H1 (cell line): ENCODE measurements at regions not wholly inside any gene's neighbourhood (a gene's known extent, or its start where the extent isn't known, plus 50 kb on each side); places are given as distances from the start of the nearest gene placed in this dataset.

Experiments
- CTCF ChIA-PET: fragments of 300-600 bp; sonication (Branson Sonifier 250); formaldehyde crosslinking; loops from one replicate; lab custom pipeline; 2021; ENCODE audit not compliant: partially characterized antibody; lab: Charles Lee
- POLR2A ChIA-PET: fragments of 300-600 bp; sonication (Branson Sonifier 250); formaldehyde crosslinking; loops from one replicate; lab custom pipeline; 2021; ENCODE audit warnings: inconsistent platforms; ENCODE audit not compliant: partially characterized antibody; lab: Charles Lee
- DNase-seq, 2 experiments: peaks; one replicate each; pipeline versions ENCODE4 v3.0.0 to v3.0.0-alpha.2; 2010 to 2022; ENCODE audit warnings: low spot score in 2 of 2, low read depth in 1 of 2, mixed read lengths in 1 of 2
- FAIRE-seq: peaks from 2 replicates; lab custom pipeline; 2011; peaks lifted over from hg19 to GRCh38; lab: Jason Lieb, UNC
- H2AFZ ChIP-seq: 2 replicates; pipeline ENCODE4 v1.8.1; 2012; ENCODE audit warnings: low read length, inconsistent platforms
- H2AK5ac ChIP-seq: 2 replicates; pipeline ENCODE4 v1.6.1; 2013; ENCODE audit warnings: low read depth, low read length
- H2BK120ac ChIP-seq: replicated peaks from 2 replicates; pipeline ENCODE3; 2013; ENCODE audit warnings: low read depth, low read length, inconsistent platforms
- H2BK12ac ChIP-seq: 2 replicates; pipeline ENCODE4 v1.6.1; 2013; ENCODE audit warnings: low read depth, low read length
- H2BK15ac ChIP-seq: 2 replicates; pipeline ENCODE4 v1.6.1; 2013; ENCODE audit warnings: low read length
- H2BK20ac ChIP-seq: 2 replicates; pipeline ENCODE4 v1.6.1; 2013; ENCODE audit warnings: low read length
- H2BK5ac ChIP-seq: 2 replicates; pipeline ENCODE4 v1.6.1; 2013; ENCODE audit warnings: low read depth, low read length
- H3K14ac ChIP-seq: 2 replicates; pipeline ENCODE4 v1.6.1; 2013; ENCODE audit warnings: inconsistent platforms; ENCODE audit not compliant: insufficient read length
- H3K18ac ChIP-seq: 2 replicates; pipeline ENCODE4 v1.6.1; 2013; ENCODE audit warnings: low read length; ENCODE audit errors: extremely low read depth
- H3K23ac ChIP-seq: 2 replicates; pipeline ENCODE4 v1.6.1; 2013; ENCODE audit warnings: inconsistent platforms; ENCODE audit not compliant: insufficient read length
- H3K23me2 ChIP-seq: 2 replicates; pipeline ENCODE4 v1.6.1; 2013; ENCODE audit warnings: low read depth, low read length
- H3K27ac ChIP-seq: 2 replicates; pipeline ENCODE4 v1.6.1; 2011; ENCODE audit warnings: low read depth, low read length, inconsistent platforms
- H3K27me3 ChIP-seq, 4 experiments: replicated peaks in 1 of 4; 1 replicate in 1 of 4; 2 replicates in 3 of 4; pipeline versions ENCODE4 v1.6.1 to v1.8.1; 2011 to 2013; ENCODE audit warnings: low read length in 3 of 4, mild to moderate bottlenecking in 3 of 4, inconsistent platforms in 2 of 4, mixed read lengths in 2 of 4, moderate library complexity in 1 of 4; ENCODE audit not compliant: control insufficient read depth in 3 of 4, insufficient read depth in 3 of 4; ENCODE audit errors: extremely low read depth in 1 of 4
- H3K36me3 ChIP-seq, 4 experiments: 2 replicates each; pipeline versions ENCODE4 v1.6.1 to v1.8.1; 2011 to 2013; ENCODE audit warnings: mild to moderate bottlenecking in 4 of 4, low read length in 3 of 4, moderate library complexity in 2 of 4, control low read depth in 1 of 4, inconsistent platforms in 1 of 4; ENCODE audit not compliant: insufficient read depth in 4 of 4, control insufficient read depth in 2 of 4
- H3K4ac ChIP-seq: replicated peaks from 2 replicates; pipeline ENCODE3; 2013; ENCODE audit warnings: low read length, low read depth, mixed read lengths, inconsistent platforms; ENCODE audit not compliant: insufficient read length
- H3K4me1 ChIP-seq, 4 experiments: replicated peaks in 1 of 4; 1 replicate in 1 of 4; 2 replicates in 3 of 4; pipeline versions ENCODE4 v1.6.1 to v1.8.1; 2011 to 2013; ENCODE audit warnings: low read length in 3 of 4, inconsistent platforms in 2 of 4, mixed read lengths in 1 of 4; ENCODE audit not compliant: insufficient read depth in 4 of 4, control insufficient read depth in 3 of 4
- H3K4me2 ChIP-seq, 2 experiments: 2 replicates each; pipeline versions ENCODE4 v1.6.1 to v1.8.1; 2011 to 2013; ENCODE audit warnings: low read depth in 2 of 2, low read length in 2 of 2, control low read depth in 1 of 2, inconsistent platforms in 1 of 2, mild to moderate bottlenecking in 1 of 2; ENCODE audit not compliant: insufficient read depth in 1 of 2
- H3K4me3 ChIP-seq, 4 experiments: fragments of 200-600, 300-600 bp in 1 of 4; sonication (generic), shearing (Covaris generic), sonication (Bioruptor Twin) in 1 of 4; 2 replicates each; pipeline versions ENCODE4 v1.5.1 to v1.8.1; 2011 to 2016; ENCODE audit warnings: low read length in 4 of 4, low read depth in 3 of 4, control low read depth in 2 of 4, inconsistent platforms in 2 of 4, mild to moderate bottlenecking in 2 of 4, mixed read lengths in 1 of 4, moderate library complexity in 1 of 4; ENCODE audit not compliant: insufficient read depth in 2 of 4; ENCODE audit errors: extremely low read depth in 1 of 4
- H3K56ac ChIP-seq: replicated peaks from 2 replicates; pipeline ENCODE3; 2013; ENCODE audit warnings: low read depth, mild to moderate bottlenecking, mixed read lengths, low read length, inconsistent platforms; ENCODE audit not compliant: insufficient read length
- H3K79me1 ChIP-seq: 2 replicates; pipeline ENCODE4 v1.6.1; 2013; ENCODE audit warnings: low read depth, low read length, control low read depth
- H3K79me2 ChIP-seq, 2 experiments: 2 replicates each; pipeline versions ENCODE4 v1.6.1 to v1.8.1; 2012 to 2013; ENCODE audit warnings: low read length in 2 of 2, mild to moderate bottlenecking in 2 of 2, inconsistent platforms in 1 of 2; ENCODE audit not compliant: insufficient read depth in 2 of 2, control insufficient read depth in 1 of 2
- H3K9ac ChIP-seq, 4 experiments: replicated peaks in 1 of 4; 1 replicate in 1 of 4; 2 replicates in 3 of 4; pipeline versions ENCODE4 v1.6.1 to v1.8.1; 2011 to 2013; ENCODE audit warnings: low read depth in 3 of 4, low read length in 3 of 4, control low read depth in 2 of 4, mild to moderate bottlenecking in 2 of 4, moderate library complexity in 2 of 4, inconsistent platforms in 1 of 4; ENCODE audit errors: extremely low read depth in 1 of 4
- H3K9me3 ChIP-seq, 2 experiments: 2 replicates each; pipeline versions ENCODE4 v1.6.1 to v1.8.1; 2012 to 2013; ENCODE audit warnings: mild to moderate bottlenecking in 2 of 2, moderate library complexity in 2 of 2, control low read depth in 1 of 2, inconsistent platforms in 1 of 2, low read depth in 1 of 2, low read length in 1 of 2, mixed read lengths in 1 of 2; ENCODE audit not compliant: insufficient read depth in 2 of 2
- H4K20me1 ChIP-seq, 2 experiments: replicated peaks in 1 of 2; 2 replicates each; pipeline versions ENCODE3 to v1.8.1; 2011 to 2013; ENCODE audit warnings: inconsistent platforms in 2 of 2, low read length in 2 of 2, mild to moderate bottlenecking in 1 of 2; ENCODE audit not compliant: insufficient read depth in 2 of 2, control insufficient read depth in 1 of 2
- H4K5ac ChIP-seq: 2 replicates; pipeline ENCODE4 v1.6.1; 2013; ENCODE audit warnings: low read length, low read depth, mixed read lengths, inconsistent platforms; ENCODE audit not compliant: insufficient read length
- H4K8ac ChIP-seq: 2 replicates; pipeline ENCODE4 v1.8.0; 2013; ENCODE audit warnings: mild to moderate bottlenecking, moderate library complexity, low read length, inconsistent platforms; ENCODE audit not compliant: insufficient read depth; ENCODE audit errors: extremely low read depth
- H4K91ac ChIP-seq: replicated peaks from 2 replicates; pipeline ENCODE3; 2013; ENCODE audit warnings: low read length, mixed read lengths, inconsistent platforms; ENCODE audit not compliant: insufficient read length
- CBX8 ChIP-seq: fragments of 300-800, 300-1000 bp; sonication (generic); IDR thresholded peaks from 2 replicates; pipeline ENCODE4 v1.7.1; 2016; ENCODE audit warnings: low read depth, low read length, borderline replicate concordance
- CTBP2 ChIP-seq: IDR thresholded peaks from 2 replicates; pipeline ENCODE4 v1.7.0; 2011; ENCODE audit warnings: borderline replicate concordance, mild to moderate bottlenecking, moderate library complexity, mixed read lengths, low read length; ENCODE audit not compliant: insufficient read depth, insufficient read length
- FOSL1 ChIP-seq: IDR thresholded peaks from 2 replicates; pipeline ENCODE4 v1.6.1; 2011; ENCODE audit warnings: mild to moderate bottlenecking, low read depth, low read length, moderate library complexity; ENCODE audit not compliant: insufficient read depth
- GABPA ChIP-seq: IDR thresholded peaks from 2 replicates; pipeline ENCODE4 v1.6.1; 2011; ENCODE audit warnings: mild to moderate bottlenecking, low read length, moderate library complexity, borderline replicate concordance; ENCODE audit not compliant: insufficient read depth
- NANOG ChIP-seq: IDR thresholded peaks from 2 replicates; pipeline ENCODE4 v1.6.1; 2011; ENCODE audit warnings: low read length, low read depth, mild to moderate bottlenecking, inconsistent platforms; ENCODE audit not compliant: insufficient read depth, poor library complexity, severe bottlenecking
- RBBP5 ChIP-seq: IDR thresholded peaks from 2 replicates; pipeline ENCODE4 v1.7.1; 2012; ENCODE audit warnings: low read depth, mild to moderate bottlenecking, inconsistent platforms, low read length, moderate library complexity, borderline replicate concordance
- SIN3A ChIP-seq, 2 experiments: IDR thresholded peaks in 1 of 2; conservative IDR thresholded peaks in 1 of 2; 2 replicates each; pipeline ENCODE4 v1.6.1; 2011 to 2012; ENCODE audit warnings: low read length in 2 of 2, improper control_type of control experiment in 1 of 2, low read depth in 1 of 2, mild to moderate bottlenecking in 1 of 2
- SIRT6 ChIP-seq: IDR thresholded peaks from one replicate; pipeline ENCODE4 v1.7.1; 2012; ENCODE audit warnings: low read length, inconsistent platforms
- SP1 ChIP-seq: IDR thresholded peaks from 2 replicates; pipeline ENCODE4 v1.6.1; 2011; ENCODE audit warnings: low read depth, low read length
- SUZ12 ChIP-seq: fragments of 200-600 bp; sonication (generic); IDR thresholded peaks from 2 replicates; pipeline ENCODE4 v1.6.1; 2012; ENCODE audit warnings: mild to moderate bottlenecking, inconsistent platforms, low read length, moderate library complexity, mixed read lengths
- TAF1 ChIP-seq: IDR thresholded peaks from 2 replicates; pipeline ENCODE4 v1.6.1; 2011; ENCODE audit warnings: mild to moderate bottlenecking, low read depth, low read length
- TAF7 ChIP-seq: optimal IDR thresholded peaks from 2 replicates; pipeline ENCODE3; 2011; ENCODE audit warnings: low read depth, mild to moderate bottlenecking, inconsistent platforms, low read length, moderate library complexity, borderline replicate concordance
- TBP ChIP-seq: IDR thresholded peaks from 2 replicates; pipeline ENCODE4 v1.6.1; 2011; ENCODE audit warnings: low read depth, low read length, improper control_type of control experiment
- WGBS, 2 experiments: shearing (Covaris generic) in 1 of 2; methylation state at CpG; one replicate each; pipeline versions ENCODE4 v1.1.6 to v1.1.7; 2013 to 2015; ENCODE audit warnings: low lambda C conversion rate in 2 of 2, mixed read lengths in 2 of 2, inconsistent platforms in 1 of 2, low coverage in 1 of 2, missing lambda C conversion rate in 1 of 2; ENCODE audit not compliant: insufficient replicate concordance in 2 of 2, insufficient coverage in 1 of 2, insufficient read length in 1 of 2; ENCODE audit errors: extremely low coverage in 1 of 2, missing lambda C conversion rate in 1 of 2; 5-methylcytosine and 5-hydroxymethylcytosine counted together

GRCh38 chr6:14426281-14426680, 308.7 kb downstream of the CD83 start:
- H2BK5ac ChIP-seq, result no peak overlapping the region
- POLR2A ChIA-PET, result no interaction called here
- H3K36me3 ChIP-seq, result no peaks in the 10 kb centered on the region
- H2BK120ac ChIP-seq, result no peak overlapping the region
- DNase-seq (no peak), FAIRE-seq (no peak)
- no peak overlapping the region for H2BK12ac ChIP-seq
- no peaks in the 10 kb centered on the region for H3K79me2 ChIP-seq
- H2BK20ac ChIP-seq, result no peak overlapping the region
- H3K23me2 ChIP-seq, result no peaks in the 10 kb centered on the region
- no peak overlapping the region for H2AFZ ChIP-seq
- H2AK5ac ChIP-seq, result no peak overlapping the region
- H3K14ac ChIP-seq, result no peak overlapping the region
- no peak overlapping the region for H2BK15ac ChIP-seq
- no peak overlapping the region for H3K27ac ChIP-seq
- H3K9ac ChIP-seq, result no peak overlapping the region
- H4K5ac ChIP-seq, result no peak overlapping the region
- CTCF ChIA-PET, result no interaction called here
- H3K4ac ChIP-seq, result no peak overlapping the region
- WGBS, 2 experiments, result 94% methylated on average over 2 of the region's 2 CpGs; no CpG with 5 or more reads in 1 of the 2 experiments
- H4K8ac ChIP-seq, result no peak overlapping the region
- H3K9me3 ChIP-seq, result no peaks in the 10 kb centered on the region
- no peaks in the 10 kb centered on the region for H3K27me3 ChIP-seq
- H3K4me1 ChIP-seq, result peaks cover 0 to 4% (median 2%) of the 10 kb centered on the region in 4 experiments; a peak in 3 of 7 replicates
- H3K4me2 ChIP-seq, result no peak overlapping the region
- no peak overlapping the region for H3K4me3 ChIP-seq
- no peak overlapping the region for H3K23ac ChIP-seq
- no peak overlapping the region for H4K91ac ChIP-seq
- no peak overlapping the region for H3K56ac ChIP-seq
- H3K79me1 ChIP-seq, result no peaks in the 10 kb centered on the region
- H4K20me1 ChIP-seq, result no peaks in the 10 kb centered on the region
- H3K18ac ChIP-seq, result no peak overlapping the region
- TF ChIP-seq SP1, result no peak
- no peak for TF ChIP-seq FOSL1
- no peak for TF ChIP-seq SIRT6
- TF ChIP-seq RBBP5, result no peak
- no peak for TF ChIP-seq TAF1
- TF ChIP-seq NANOG, result no peak
- TF ChIP-seq TBP, result no peak
- no peak for TF ChIP-seq CTBP2
- no peak for TF ChIP-seq SUZ12
- TF ChIP-seq TAF7, result no peak
- TF ChIP-seq GABPA, result no peak
- no peak for TF ChIP-seq CBX8
- TF ChIP-seq SIN3A (conservative IDR thresholded peaks at IDR 0.05 in 1 of 2, IDR thresholded peaks at IDR 0.05 in 1 of 2; ENCODE audit: low read depth in 1 of 2, low read length in 2 of 2), result no peak
